Uterus (tissue), 2 donors: ENCODE measurements at regions not wholly inside any gene's neighbourhood (a gene's known extent, or its start where the extent isn't known, plus 50 kb on each side); places are given as distances from the start of the nearest gene placed in this dataset.

Experiments used
- CTCF ChIP-seq, 4 experiments: fragments of 200-600 bp in 2 of 4; fragments of 450-650 bp in 2 of 4; sonication (generic) in 2 of 4; IDR thresholded peaks; one replicate each; pipeline ENCODE4 v1.5.1; 2016 to 2019; ENCODE audit warnings: antibody characterized with exemption in 4 of 4, mild to moderate bottlenecking in 2 of 4, moderate library complexity in 1 of 4
- POLR2A ChIP-seq, 2 donors: fragments of 450-650 bp; IDR thresholded peaks; one replicate each; pipeline ENCODE4 v1.6.1; 2016; ENCODE audit warnings: antibody characterized with exemption in 2 of 2, mild to moderate bottlenecking in 1 of 2, moderate library complexity in 1 of 2

GRCh38 chr5:86885489-86886230, 267.9 kb downstream of the COX7C start:
- TF ChIP-seq CTCF (IDR thresholded peaks at IDR 0.05) (no peak), POLR2A (IDR thresholded peaks at IDR 0.05) (no peak)
